CD4-positive, alpha-beta T cell treated with Interleukin-15 for 4 hours (primary cell): ENCODE measurements at regions not wholly inside any gene's neighbourhood (a gene's known extent, or its start where the extent isn't known, plus 50 kb on each side); places are given as distances from the start of the nearest gene placed in this dataset.

Experiments
- DNase-seq: peaks from one replicate; pipeline ENCODE4 v3.0.0-alpha.2; 2020; ENCODE audit warnings: low spot score

DNA sequence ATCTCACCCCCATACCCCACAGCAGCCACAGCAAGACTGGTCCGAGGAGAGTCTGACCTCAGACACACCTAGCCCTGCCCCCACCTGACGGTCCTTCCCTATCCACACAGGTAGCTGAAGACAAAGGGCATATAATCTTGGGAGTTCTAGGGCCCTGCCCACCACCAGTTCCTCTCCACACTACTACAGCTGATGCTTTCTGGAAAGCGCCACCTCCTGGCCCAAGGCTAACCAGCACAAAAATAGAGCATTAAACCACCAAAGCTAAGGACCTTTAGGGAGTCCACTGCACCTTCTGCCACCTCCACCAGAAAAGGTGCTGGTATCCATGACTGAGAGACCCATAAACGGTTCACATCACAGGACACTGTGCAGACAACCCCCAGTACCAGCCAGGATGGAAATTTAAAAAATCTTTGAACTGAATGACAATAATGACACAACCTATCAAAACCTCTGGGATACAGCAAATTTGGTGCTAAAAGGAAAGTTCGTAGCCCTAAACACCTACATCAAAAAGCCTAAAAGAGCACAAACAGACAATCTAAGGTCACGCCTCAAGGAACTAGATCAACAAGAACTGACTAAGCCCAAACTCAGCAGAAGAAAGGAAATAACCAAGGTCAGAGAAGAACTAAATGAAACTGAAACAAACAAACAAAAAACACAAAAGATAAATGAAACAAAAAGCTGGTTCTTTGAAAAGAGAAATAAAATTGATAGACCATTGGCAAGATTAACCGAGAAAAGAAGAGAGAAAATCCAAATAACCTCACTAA is 122.1 kb upstream of the TPRG1 start:
- peak; percentile 30 for DNase-seq

- DNase-seq: no peak
Measured at GRCh38 chr3:189053322-189053721, 118.4 kb upstream of the TPRG1 start.

DNA sequence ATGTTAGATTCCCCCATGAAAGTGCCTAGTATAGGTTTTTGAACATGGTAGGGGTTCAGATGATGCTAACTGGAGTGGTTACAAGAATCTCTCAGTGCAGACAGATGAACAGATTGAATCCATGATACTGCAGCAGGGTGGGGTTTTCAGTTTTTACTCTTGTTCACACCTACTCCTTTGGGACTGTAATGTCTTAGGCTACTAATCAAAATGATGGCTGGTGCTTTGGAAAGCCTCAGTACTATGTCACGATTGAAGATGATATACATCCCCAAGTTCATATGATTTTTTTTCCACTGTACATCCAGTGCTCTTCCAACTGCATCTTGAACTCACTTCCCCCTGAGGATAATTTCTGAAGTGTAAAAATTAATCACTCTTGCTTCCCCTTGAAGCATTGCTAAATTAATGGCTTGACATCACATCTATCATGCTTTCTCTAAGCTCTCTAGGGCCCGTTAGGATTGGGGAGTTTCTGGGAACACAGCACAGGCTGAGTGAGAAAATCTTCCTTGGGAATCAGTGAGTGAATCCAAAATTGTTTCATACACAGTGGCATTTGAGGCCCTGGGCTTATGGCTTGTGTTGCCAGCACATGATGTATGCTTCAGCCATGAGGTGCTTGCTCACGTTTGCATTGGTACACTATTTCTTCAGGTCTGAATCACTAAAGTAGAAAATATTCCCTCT is 115.0 kb upstream of the TPRG1 start:
- no peak for DNase-seq

GRCh38 chr3:189057369-189057768 is 114.4 kb upstream of the TPRG1 start:
- DNase-seq: no peak

GRCh38 chr3:189058071-189058470 is 113.7 kb upstream of the TPRG1 start:
- DNase-seq: no peak

GRCh38 chr3:189070965-189071364 is 100.8 kb upstream of the TPRG1 start:
- no peak for DNase-seq

- peak; percentile 30 for DNase-seq
Measured at GRCh38 chr3:189071446-189071845, 100.3 kb upstream of the TPRG1 start.

- DNase-seq: no peak
Measured at GRCh38 chr3:189076449-189076848, 95.3 kb upstream of the TPRG1 start.

DNA sequence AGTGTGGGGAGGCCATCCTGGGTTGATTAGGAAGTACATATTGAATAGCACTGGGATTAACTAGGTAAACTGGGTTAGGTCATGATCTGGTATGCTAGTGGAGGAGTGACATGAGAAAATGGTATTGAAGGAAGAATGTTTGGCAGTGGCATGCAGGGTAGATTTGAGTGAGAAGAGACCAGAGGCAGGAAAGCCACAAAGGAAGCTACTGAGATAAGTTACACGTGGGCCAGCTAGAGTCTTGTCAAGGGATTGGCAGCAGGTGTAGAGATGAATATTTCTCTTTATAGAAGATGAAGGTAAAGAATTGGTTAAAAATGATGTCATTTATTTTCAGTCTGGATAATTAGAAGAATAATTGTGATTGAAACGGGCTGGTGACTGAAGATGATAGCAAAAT is 91.0 kb upstream of the TPRG1 start:
- DNase-seq: no peak

GRCh38 chr3:189082666-189083427 is 88.9 kb upstream of the TPRG1 start:
- no peak for DNase-seq

GRCh38 chr3:189084620-189085019 is 87.2 kb upstream of the TPRG1 start:
- no peak for DNase-seq

DNA sequence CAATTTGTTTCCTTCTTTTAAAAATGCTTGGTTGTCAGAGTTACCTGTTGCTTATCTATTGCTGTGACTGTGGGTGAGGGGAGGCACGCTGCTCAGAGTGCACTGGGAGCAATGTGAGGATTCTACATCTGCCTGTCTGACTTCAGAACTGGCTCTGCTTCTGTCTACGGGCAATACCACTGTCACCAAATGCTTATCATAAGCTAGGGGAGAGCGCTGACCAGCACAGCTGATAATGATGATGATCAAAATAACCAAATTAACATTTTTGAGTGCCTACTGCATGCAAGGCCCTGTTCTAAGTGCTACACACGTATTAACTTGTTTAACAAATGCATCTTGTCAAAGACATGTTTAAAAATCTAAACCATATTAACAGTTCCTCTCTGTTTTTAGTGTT is 79.2 kb upstream of the TPRG1 start:
- no peak for DNase-seq

DNA sequence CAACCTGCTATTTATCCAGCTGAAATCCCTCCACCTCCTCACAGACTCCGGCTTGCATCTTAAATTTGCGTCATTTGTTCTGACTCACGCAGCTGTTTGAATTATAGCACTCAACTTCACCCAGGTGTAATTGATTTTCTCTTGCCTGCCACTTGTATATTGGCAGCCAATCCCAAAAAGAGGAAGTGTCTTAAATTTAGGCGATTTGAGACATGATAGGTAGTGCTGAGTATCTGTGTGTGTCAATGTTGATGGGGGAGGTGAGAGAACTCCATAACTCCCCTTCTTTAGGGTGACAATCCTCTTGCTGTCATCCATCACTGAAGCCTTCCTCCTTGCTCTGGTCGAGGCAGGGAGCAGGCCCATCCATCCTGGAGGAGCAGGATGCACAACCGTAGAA is 77.2 kb upstream of the TPRG1 start:
- no peak for DNase-seq

DNA sequence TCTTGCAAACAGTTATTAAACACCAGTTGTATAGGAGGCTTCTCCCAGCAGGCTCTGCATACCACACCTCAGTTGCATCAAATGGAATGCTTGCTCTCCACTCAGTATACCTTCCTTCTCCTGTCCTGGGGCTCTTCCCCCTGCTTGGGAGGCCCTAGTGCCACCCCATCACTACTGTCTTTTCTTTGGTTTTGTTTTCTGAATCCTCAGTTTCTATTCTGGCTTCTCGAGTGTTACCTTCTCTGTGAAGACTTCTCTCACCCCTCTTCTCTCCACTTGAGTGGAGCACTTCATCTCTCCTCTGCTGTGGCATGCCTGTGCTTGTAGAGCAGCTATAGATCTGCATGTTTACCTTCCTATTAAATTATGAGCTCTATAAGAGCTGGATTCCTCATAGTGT is 75.7 kb upstream of the TPRG1 start:
- DNase-seq: no peak

GRCh38 chr3:189099031-189099471 is 72.7 kb upstream of the TPRG1 start:
- no peak for DNase-seq

DNA sequence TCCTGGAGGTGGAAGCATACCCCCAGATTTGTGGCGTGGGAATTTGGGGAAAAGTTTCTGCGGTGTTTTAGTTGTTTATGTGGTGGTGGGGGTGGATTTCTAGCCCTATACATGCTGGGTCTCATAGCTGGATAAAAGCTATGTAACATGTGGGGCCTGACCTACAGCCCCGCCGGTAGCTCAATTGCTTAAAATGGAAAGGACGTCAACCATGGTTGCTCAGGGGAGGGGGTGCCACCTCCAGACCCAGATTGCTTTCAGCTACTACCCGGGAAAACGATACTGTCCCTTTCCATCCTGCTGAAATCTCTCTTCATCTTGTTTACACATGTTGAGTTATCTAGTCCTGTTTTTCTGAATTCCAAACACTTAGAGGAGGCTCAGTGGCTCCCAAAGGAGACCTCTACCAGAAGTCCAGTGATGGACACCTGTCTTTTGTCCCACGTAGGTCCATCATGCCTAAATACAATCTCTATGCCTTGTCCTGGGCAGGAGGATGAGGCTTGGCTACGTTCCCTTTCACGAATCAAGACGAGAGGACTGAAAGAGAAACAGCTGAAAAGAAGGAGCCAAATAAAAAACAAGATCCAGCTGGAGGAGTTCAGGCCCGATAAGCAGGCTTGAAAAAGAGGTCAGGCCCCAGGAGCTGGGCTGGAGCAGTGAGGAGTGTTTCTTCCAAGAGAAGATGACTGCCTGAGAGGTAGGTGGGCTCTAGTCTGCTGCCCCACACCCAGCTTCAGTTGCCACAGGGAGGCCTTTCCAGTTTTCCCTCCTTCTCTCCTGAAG is 72.1 kb upstream of the TPRG1 start:
- DNase-seq: no peak

- DNase-seq: no peak
Measured at GRCh38 chr3:189100866-189101265, 70.9 kb upstream of the TPRG1 start.

GRCh38 chr3:189101594-189101993 is 70.2 kb upstream of the TPRG1 start:
- no peak for DNase-seq

DNA sequence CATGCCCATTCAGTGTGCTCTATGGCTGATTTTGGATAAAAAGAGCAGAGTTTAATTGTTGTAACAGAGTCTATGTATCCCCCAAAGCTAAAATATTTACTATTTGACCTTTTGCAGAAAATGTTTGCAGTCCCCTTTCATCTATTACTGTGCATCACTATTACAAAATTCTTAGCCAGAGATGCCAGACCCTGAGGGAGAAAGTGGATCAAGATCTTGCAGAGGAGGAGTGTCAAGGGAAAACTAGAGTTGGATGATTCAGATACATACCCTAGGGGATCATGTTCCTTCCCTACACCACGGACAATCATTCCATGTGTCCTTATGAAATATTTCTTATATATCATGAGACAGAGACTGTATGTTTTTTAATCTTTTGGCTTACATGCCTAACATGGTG is 68.6 kb upstream of the TPRG1 start:
- DNase-seq: no peak

DNA sequence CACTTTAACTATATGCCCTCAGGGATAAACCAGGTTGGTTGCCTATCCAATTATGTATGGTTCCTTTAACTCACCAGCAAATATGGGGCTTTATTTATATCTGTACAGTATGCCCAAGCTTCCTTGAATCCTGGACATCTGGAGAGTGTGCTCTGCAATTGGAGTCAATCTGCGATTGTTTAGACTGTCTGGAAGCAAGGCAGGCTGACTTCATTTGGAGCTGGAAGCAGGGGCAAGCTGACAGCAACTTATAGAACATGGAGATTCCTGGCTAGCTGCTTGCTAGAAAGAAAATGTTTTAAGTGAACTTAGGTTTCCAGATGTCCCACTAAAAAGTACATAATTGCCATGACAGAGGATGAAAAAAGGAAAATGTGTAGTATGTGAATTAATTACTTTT is 63.7 kb upstream of the TPRG1 start:
- no peak for DNase-seq

DNA sequence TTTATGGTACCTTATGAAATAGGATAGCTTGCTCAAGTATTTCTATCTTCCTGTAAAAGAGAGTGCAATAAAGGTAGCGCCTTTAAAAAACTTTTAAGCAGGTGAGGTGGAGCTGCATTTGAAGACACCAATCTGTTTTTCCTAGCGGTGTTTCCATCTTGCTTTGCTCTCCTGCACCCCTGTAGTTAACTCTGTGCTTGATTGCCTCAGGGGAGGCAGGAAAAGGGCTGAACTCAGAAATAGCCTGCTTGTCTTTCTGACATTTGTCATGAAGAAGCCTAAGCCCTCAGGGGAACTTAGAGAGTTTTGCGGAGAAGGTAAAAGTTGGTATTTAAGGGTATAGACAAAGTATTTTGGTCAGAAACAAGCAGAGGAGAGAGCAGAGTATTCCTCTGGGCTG is 63.0 kb upstream of the TPRG1 start:
- DNase-seq: no peak

- no peak for DNase-seq
Measured at GRCh38 chr3:189109145-189109544, 62.6 kb upstream of the TPRG1 start.
